Fibroblast of the aortic adventitia (primary cell): ENCODE measurements at regions not wholly inside any gene's neighbourhood (a gene's known extent, or its start where the extent isn't known, plus 50 kb on each side); places are given as distances from the start of the nearest gene placed in this dataset.
A peak's percentile ranks its signal among the peaks of the same experiment; 100 is the strongest.

Experiments used
- DNase-seq: peaks from one replicate; pipeline ENCODE4 v3.0.0-alpha.2; 2010; ENCODE audit warnings: low read depth
- H3K4me3 ChIP-seq: 2 replicates; pipeline ENCODE4 v1.5.1; 2011; ENCODE audit warnings: low read depth, mild to moderate bottlenecking, control low read depth, low read length, moderate library complexity
- CTCF ChIP-seq: IDR thresholded peaks from 2 replicates; pipeline ENCODE4 v1.5.1; 2011; ENCODE audit warnings: mild to moderate bottlenecking, low read length, control low read depth, inconsistent platforms; ENCODE audit not compliant: insufficient read depth

- no peak overlapping the region for H3K4me3 ChIP-seq
- DNase-seq, result peak; percentile 25
- TF ChIP-seq CTCF, result no peak
Measured at GRCh38 chr12:78540606-78541336, 323.8 kb upstream of the SYT1 start.

GRCh38 chr12:78550831-78551230 lies 313.7 kb upstream of the SYT1 start:
- no peak for DNase-seq
- no peak overlapping the region for H3K4me3 ChIP-seq
- no peak for TF ChIP-seq CTCF

GRCh38 chr12:78555802-78556201 lies 308.8 kb upstream of the SYT1 start:
- H3K4me3 ChIP-seq, result no peak overlapping the region
- TF ChIP-seq CTCF, result no peak
- peak; percentile 45 for DNase-seq

- no peak for DNase-seq
- no peak overlapping the region for H3K4me3 ChIP-seq
- no peak for TF ChIP-seq CTCF
Measured at GRCh38 chr12:78556651-78557050, 307.9 kb upstream of the SYT1 start.

GRCh38 chr12:78559416-78559815 lies 305.2 kb upstream of the SYT1 start:
- DNase-seq, result peak; percentile 8
- TF ChIP-seq CTCF, result no peak
- H3K4me3 ChIP-seq, result no peak overlapping the region

- no peak overlapping the region for H3K4me3 ChIP-seq
- no peak for TF ChIP-seq CTCF
- no peak for DNase-seq
Measured at GRCh38 chr12:78559886-78560285, 304.7 kb upstream of the SYT1 start.

GRCh38 chr12:78560633-78561032 lies 303.9 kb upstream of the SYT1 start:
- H3K4me3 ChIP-seq, result no peak overlapping the region
- TF ChIP-seq CTCF, result no peak
- no peak for DNase-seq
